ENCODE measurements at regions not wholly inside any gene's neighbourhood (a gene's known extent, or its start where the extent isn't known, plus 50 kb on each side); places are given as distances from the start of the nearest gene placed in this dataset.

GRCh38 chr6:4372866-4373265, 237.5 kb upstream of the ECI2 start:
- no peaks in the 10 kb centered on the region for H3K36me3 ChIP-seq (replicated peaks in 1 of 2; ENCODE audit: control insufficient read depth in 2 of 2, insufficient read depth in 2 of 2, low read length in 2 of 2)
- no peak for DNase-seq (ENCODE audit: low spot score)
- no peak overlapping the region for H4K8ac ChIP-seq (ENCODE audit: low read depth, low read length)
- no peak overlapping the region for H3K9ac ChIP-seq (ENCODE audit: low read depth, low read length, poor library complexity)
- peaks cover 0 to 2% of the 10 kb centered on the region in 2 donors for H3K9me3 ChIP-seq (replicated peaks in 1 of 2; ENCODE audit: control insufficient read depth in 2 of 2, insufficient read depth in 1 of 2, low read depth in 1 of 2, low read length in 2 of 2)
- H2BK5ac ChIP-seq (ENCODE audit: low read length): no peak overlapping the region
- WGBS, 2 donors (ENCODE audit: extremely low coverage in 2 of 2, insufficient read length in 2 of 2, insufficient replicate concordance in 1 of 2): no CpG with 5 or more reads among the region's 2 CpGs
- no peak overlapping the region for H3K18ac ChIP-seq (ENCODE audit: low read length)
- no peak overlapping the region for H3K4me3 ChIP-seq (ENCODE audit: low read length in 2 of 2)
- H2BK12ac ChIP-seq (ENCODE audit: low read length): no peak overlapping the region
- H3K4me2 ChIP-seq (ENCODE audit: insufficient read depth, low read length, poor library complexity, severe bottlenecking): no peak overlapping the region
- H3K27me3 ChIP-seq (ENCODE audit: control insufficient read depth in 3 of 3, insufficient read depth in 3 of 3, low read depth in 1 of 3, low read length in 3 of 3): no peaks in the 10 kb centered on the region
- no peak overlapping the region for H3K14ac ChIP-seq (ENCODE audit: low read length)
- no peaks in the 10 kb centered on the region for H3K4me1 ChIP-seq (ENCODE audit: control insufficient read depth in 2 of 2, insufficient read depth in 1 of 2, low read depth in 1 of 2, low read length in 2 of 2)
- H3K79me1 ChIP-seq (ENCODE audit: low read depth, low read length): no peaks in the 10 kb centered on the region
- no peak overlapping the region for H2BK15ac ChIP-seq (ENCODE audit: low read length)
- no peak overlapping the region for H2AFZ ChIP-seq (ENCODE audit: low read length)
- no peak overlapping the region for H3K27ac ChIP-seq (replicated peaks; ENCODE audit: low read length)
- H3K4ac ChIP-seq (ENCODE audit: low read length): no peak overlapping the region
- no peak overlapping the region for H3K23ac ChIP-seq (ENCODE audit: low read depth, low read length, poor library complexity)
- no peak overlapping the region for H4K91ac ChIP-seq (ENCODE audit: low read depth, low read length, poor library complexity)
- H2BK120ac ChIP-seq (ENCODE audit: low read depth, low read length): no peak overlapping the region
- H2AK5ac ChIP-seq (ENCODE audit: low read depth, low read length): no peak overlapping the region

GRCh38 chr6:4371207-4371921, 236.0 kb upstream of the ECI2 start:
- no peak overlapping the region for H3K4me3 ChIP-seq (ENCODE audit: low read length in 2 of 2)
- H3K9ac ChIP-seq (ENCODE audit: low read depth, low read length, poor library complexity): no peak overlapping the region
- H3K4me1 ChIP-seq (ENCODE audit: control insufficient read depth in 2 of 2, insufficient read depth in 1 of 2, low read depth in 1 of 2, low read length in 2 of 2): peaks cover 1 to 3% of the 10 kb centered on the region in 2 donors
- H3K4me2 ChIP-seq (ENCODE audit: insufficient read depth, low read length, poor library complexity, severe bottlenecking): no peak overlapping the region
- H3K23ac ChIP-seq (ENCODE audit: low read depth, low read length, poor library complexity): no peak overlapping the region
- no peaks in the 10 kb centered on the region for H3K79me1 ChIP-seq (ENCODE audit: low read depth, low read length)
- H3K36me3 ChIP-seq (replicated peaks in 1 of 2; ENCODE audit: control insufficient read depth in 2 of 2, insufficient read depth in 2 of 2, low read length in 2 of 2): no peaks in the 10 kb centered on the region
- H4K91ac ChIP-seq (ENCODE audit: low read depth, low read length, poor library complexity): no peak overlapping the region
- no peak for DNase-seq (ENCODE audit: low spot score)
- no peak overlapping the region for H2BK12ac ChIP-seq (ENCODE audit: low read length)
- no peak overlapping the region for H3K14ac ChIP-seq (ENCODE audit: low read length)
- no peak overlapping the region for H2BK15ac ChIP-seq (ENCODE audit: low read length)
- H2BK5ac ChIP-seq (ENCODE audit: low read length): no peak overlapping the region
- H3K4ac ChIP-seq (ENCODE audit: low read length): no peak overlapping the region
- H3K9me3 ChIP-seq (replicated peaks in 1 of 2; ENCODE audit: control insufficient read depth in 2 of 2, insufficient read depth in 1 of 2, low read depth in 1 of 2, low read length in 2 of 2): peaks cover 0 to 2% of the 10 kb centered on the region in 2 donors
- no peak overlapping the region for H3K18ac ChIP-seq (ENCODE audit: low read length)
- H3K27ac ChIP-seq (replicated peaks; ENCODE audit: low read length): no peak overlapping the region
- H4K8ac ChIP-seq (ENCODE audit: low read depth, low read length): no peak overlapping the region
- H2BK120ac ChIP-seq (ENCODE audit: low read depth, low read length): no peak overlapping the region
- no CpG with 5 or more reads among the region's 10 CpGs for WGBS, 2 donors (ENCODE audit: extremely low coverage in 2 of 2, insufficient read length in 2 of 2, insufficient replicate concordance in 1 of 2)
- no peak overlapping the region for H2AK5ac ChIP-seq (ENCODE audit: low read depth, low read length)
- no peaks in the 10 kb centered on the region for H3K27me3 ChIP-seq (ENCODE audit: control insufficient read depth in 3 of 3, insufficient read depth in 3 of 3, low read depth in 1 of 3, low read length in 3 of 3)
- H2AFZ ChIP-seq (ENCODE audit: low read length): no peak overlapping the region

- Histone ChIP-seq H2BK15ac (ENCODE audit: low read length) (no peak overlapping the region), H3K27ac (replicated peaks; ENCODE audit: low read length) (no peak overlapping the region), H3K9me3 (replicated peaks in 1 of 2; ENCODE audit: control insufficient read depth in 2 of 2, insufficient read depth in 1 of 2, low read depth in 1 of 2, low read length in 2 of 2) (peaks cover 0 to 2% of the 10 kb centered on the region in 2 donors), H3K23ac (ENCODE audit: low read depth, low read length, poor library complexity) (no peak overlapping the region), H3K4ac (ENCODE audit: low read length) (no peak overlapping the region), H3K9ac (ENCODE audit: low read depth, low read length, poor library complexity) (no peak overlapping the region), H2BK5ac (ENCODE audit: low read length) (no peak overlapping the region), H2BK12ac (ENCODE audit: low read length) (no peak overlapping the region), H2BK120ac (ENCODE audit: low read depth, low read length) (no peak overlapping the region), H3K4me2 (ENCODE audit: insufficient read depth, low read length, poor library complexity, severe bottlenecking) (no peak overlapping the region), H3K14ac (ENCODE audit: low read length) (no peak overlapping the region), H4K8ac (ENCODE audit: low read depth, low read length) (no peak overlapping the region), H3K4me1 (ENCODE audit: control insufficient read depth in 2 of 2, insufficient read depth in 1 of 2, low read depth in 1 of 2, low read length in 2 of 2) (peaks cover 2 to 3% of the 10 kb centered on the region in 2 donors), H3K4me3 (ENCODE audit: low read length in 2 of 2) (no peak overlapping the region), H2AFZ (ENCODE audit: low read length) (no peak overlapping the region), H3K36me3 (replicated peaks in 1 of 2; ENCODE audit: control insufficient read depth in 2 of 2, insufficient read depth in 2 of 2, low read length in 2 of 2) (no peaks in the 10 kb centered on the region), H3K18ac (ENCODE audit: low read length) (no peak overlapping the region), H3K27me3 (ENCODE audit: control insufficient read depth in 3 of 3, insufficient read depth in 3 of 3, low read depth in 1 of 3, low read length in 3 of 3) (no peaks in the 10 kb centered on the region), H4K91ac (ENCODE audit: low read depth, low read length, poor library complexity) (no peak overlapping the region), H2AK5ac (ENCODE audit: low read depth, low read length) (no peak overlapping the region), H3K79me1 (ENCODE audit: low read depth, low read length) (no peaks in the 10 kb centered on the region)
- DNase-seq (ENCODE audit: low spot score): no peak
- WGBS, 2 donors (ENCODE audit: extremely low coverage in 2 of 2, insufficient read length in 2 of 2, insufficient replicate concordance in 1 of 2): no CpG with 5 or more reads among the region's 3 CpGs
Observed at GRCh38 chr6:4370066-4370465, 234.7 kb upstream of the ECI2 start.

GRCh38 chr6:4369616-4370015, 234.2 kb upstream of the ECI2 start:
- Histone ChIP-seq H3K9me3 (replicated peaks in 1 of 2; ENCODE audit: control insufficient read depth in 2 of 2, insufficient read depth in 1 of 2, low read depth in 1 of 2, low read length in 2 of 2) (peaks cover 0 to 2% of the 10 kb centered on the region in 2 donors), H4K8ac (ENCODE audit: low read depth, low read length) (no peak overlapping the region), H2BK120ac (ENCODE audit: low read depth, low read length) (no peak overlapping the region), H3K23ac (ENCODE audit: low read depth, low read length, poor library complexity) (no peak overlapping the region), H2AFZ (ENCODE audit: low read length) (no peak overlapping the region), H3K27ac (replicated peaks; ENCODE audit: low read length) (no peak overlapping the region), H3K79me1 (ENCODE audit: low read depth, low read length) (no peaks in the 10 kb centered on the region), H2BK12ac (ENCODE audit: low read length) (no peak overlapping the region), H3K4me2 (ENCODE audit: insufficient read depth, low read length, poor library complexity, severe bottlenecking) (no peak overlapping the region), H3K27me3 (ENCODE audit: control insufficient read depth in 3 of 3, insufficient read depth in 3 of 3, low read depth in 1 of 3, low read length in 3 of 3) (no peaks in the 10 kb centered on the region), H3K4ac (ENCODE audit: low read length) (no peak overlapping the region), H3K4me3 (ENCODE audit: low read length in 2 of 2) (no peak overlapping the region), H4K91ac (ENCODE audit: low read depth, low read length, poor library complexity) (no peak overlapping the region), H3K14ac (ENCODE audit: low read length) (no peak overlapping the region), H3K18ac (ENCODE audit: low read length) (no peak overlapping the region), H2BK5ac (ENCODE audit: low read length) (no peak overlapping the region), H2AK5ac (ENCODE audit: low read depth, low read length) (no peak overlapping the region), H2BK15ac (ENCODE audit: low read length) (no peak overlapping the region), H3K36me3 (replicated peaks in 1 of 2; ENCODE audit: control insufficient read depth in 2 of 2, insufficient read depth in 2 of 2, low read length in 2 of 2) (no peaks in the 10 kb centered on the region), H3K4me1 (ENCODE audit: control insufficient read depth in 2 of 2, insufficient read depth in 1 of 2, low read depth in 1 of 2, low read length in 2 of 2) (peaks cover 2 to 3% of the 10 kb centered on the region in 2 donors), H3K9ac (ENCODE audit: low read depth, low read length, poor library complexity) (no peak overlapping the region)
- no peak for DNase-seq (ENCODE audit: low spot score)
- no CpG with 5 or more reads among the region's 4 CpGs for WGBS, 2 donors (ENCODE audit: extremely low coverage in 2 of 2, insufficient read length in 2 of 2, insufficient replicate concordance in 1 of 2)

Data from neuronal stem cell (in vitro differentiated cells).